HepG2 (cell line): ENCODE measurements at regions not wholly inside any gene's neighbourhood (a gene's known extent, or its start where the extent isn't known, plus 50 kb on each side); places are given as distances from the start of the nearest gene placed in this dataset.

Experiments
- ATAC-seq: fragments of 200-7000 bp; cut with Tn5 transposase; 3 replicates; pipeline ENCODE4 v1.9.1; 2020; ENCODE audit warnings: mild to moderate bottlenecking, moderate library complexity
- BruUV-seq: library from RNA; stranded (reverse); fragments of 400-500 nt; replicated peaks from 2 replicates; lab custom pipeline; 2021; lab: Mats Ljungman, UMichigan
- CTCF ChIA-PET: fragments of 300-600 bp; formaldehyde crosslinking; extraction: SDS; loops from one replicate; lab custom pipeline; 2021; ENCODE audit warnings: low total read pairs, inconsistent platforms, low intra/inter-chr PET ratio; lab: Yijun Ruan, JAX
- POLR2A ChIA-PET: fragments of 350-600 bp; sonication (Branson Sonifier 250); formaldehyde crosslinking; loops from one replicate; lab custom pipeline; 2020; ENCODE audit warnings: antibody characterized with exemption, inconsistent platforms; lab: Yijun Ruan, JAX
- DNase-seq: peaks from one replicate; pipeline ENCODE4 v3.0.0-alpha.2; 2015; ENCODE audit warnings: low spot score
- FAIRE-seq: peaks from 3 replicates; lab custom pipeline; 2011; peaks lifted over from hg19 to GRCh38; lab: Jason Lieb, UNC
- H2AFZ ChIP-seq: one replicate; pipeline ENCODE4 v1.6.1; 2011; ENCODE audit warnings: low read length, inconsistent platforms
- H3K27ac ChIP-seq: fragments of 300-600 bp; 3 replicates; pipeline ENCODE4 v1.8.0; 2011; ENCODE audit warnings: mixed run types, mild to moderate bottlenecking, mixed read lengths, low read length, inconsistent platforms; ENCODE audit not compliant: insufficient read depth; ENCODE audit errors: extremely low read length
- H3K27me3 ChIP-seq, 2 experiments: fragments of 200-600 bp in 1 of 2; 2 replicates in 1 of 2; 3 replicates in 1 of 2; pipeline versions ENCODE4 v1.6.0 to v1.8.0; 2011; ENCODE audit warnings: low read length in 2 of 2, mild to moderate bottlenecking in 2 of 2, moderate library complexity in 2 of 2, inconsistent platforms in 1 of 2; ENCODE audit not compliant: insufficient read depth in 2 of 2, control insufficient read depth in 1 of 2
- H3K36me3 ChIP-seq, 2 experiments: fragments of 200-600 bp in 1 of 2; replicated peaks in 1 of 2; 2 replicates in 1 of 2; 3 replicates in 1 of 2; pipeline versions ENCODE4 v1.5.1 to v1.8.0; 2011; ENCODE audit warnings: low read length in 2 of 2, inconsistent platforms in 1 of 2; ENCODE audit not compliant: insufficient read depth in 2 of 2, control insufficient read depth in 1 of 2
- H3K4me1 ChIP-seq: 2 replicates; pipeline ENCODE4 v1.5.1; 2012; ENCODE audit warnings: low read length, inconsistent platforms; ENCODE audit not compliant: insufficient read depth
- H3K4me2 ChIP-seq: 2 replicates; pipeline ENCODE4 v1.6.0; 2011; ENCODE audit warnings: low read depth, low read length, inconsistent platforms
- H3K4me3 ChIP-seq, 3 experiments: fragments of 200-600 bp in 1 of 3; sonication (generic), shearing (Covaris generic) in 1 of 3; replicated peaks in 1 of 3; 2 replicates each; pipeline ENCODE4 v1.5.1; 2011 to 2016; ENCODE audit warnings: low read length in 3 of 3, inconsistent platforms in 2 of 3, low read depth in 2 of 3, mild to moderate bottlenecking in 2 of 3, control low read depth in 1 of 3, mixed read lengths in 1 of 3; ENCODE audit not compliant: insufficient read depth in 1 of 3
- H3K79me2 ChIP-seq: one replicate; pipeline ENCODE4 v1.6.1; 2011; ENCODE audit warnings: low read length, inconsistent platforms; ENCODE audit not compliant: insufficient read depth
- H3K9ac ChIP-seq: 2 replicates; pipeline ENCODE4 v1.6.0; 2011; ENCODE audit warnings: mild to moderate bottlenecking, low read depth, low read length, inconsistent platforms; ENCODE audit not compliant: insufficient read depth
- H3K9me3 ChIP-seq: 2 replicates; pipeline ENCODE4 v1.5.1; 2012; ENCODE audit warnings: mild to moderate bottlenecking, low read length
- H4K20me1 ChIP-seq: 2 replicates; pipeline ENCODE4 v1.6.0; 2011; ENCODE audit warnings: inconsistent platforms, mild to moderate bottlenecking, low read length, moderate library complexity; ENCODE audit not compliant: insufficient read depth
- AGO2 ChIP-seq: fragments of 200-400 bp; formaldehyde crosslinking; optimal IDR thresholded peaks from 2 replicates; pipeline ENCODE3; 2017; ENCODE audit warnings: mild to moderate bottlenecking, low read depth, low read length, moderate library complexity
- ATF1 ChIP-seq: IDR thresholded peaks from 2 replicates; pipeline ENCODE4 v1.6.1; 2016; ENCODE audit warnings: mild to moderate bottlenecking, control low read depth
- ATF2 ChIP-seq: sonication (generic); formaldehyde crosslinking; IDR thresholded peaks from 2 replicates; pipeline ENCODE4 v1.4.0; 2020; ENCODE audit warnings: missing genetic modification reagents
- CEBPZ ChIP-seq: IDR thresholded peaks from 2 replicates; pipeline ENCODE4 v1.6.1; 2012; ENCODE audit warnings: low read length, improper control_type of control experiment
- CENPX ChIP-seq: sonication (generic); formaldehyde crosslinking; IDR thresholded peaks from 2 replicates; pipeline ENCODE4 v1.9.0; 2021; ENCODE audit warnings: mild to moderate bottlenecking, missing genetic modification reagents, moderate library complexity
- DBP ChIP-seq: sonication (generic); formaldehyde crosslinking; IDR thresholded peaks from 2 replicates; pipeline ENCODE4 v1.4.0; 2020; ENCODE audit warnings: missing genetic modification reagents; ENCODE audit errors: not compliant biosample characterization
- HDAC1 ChIP-seq: sonication (generic); formaldehyde crosslinking; IDR thresholded peaks from 2 replicates; pipeline ENCODE4 v1.5.1; 2020; ENCODE audit warnings: mild to moderate bottlenecking, missing genetic modification reagents
- HOXA7 ChIP-seq: sonication (generic); formaldehyde crosslinking; IDR thresholded peaks from 2 replicates; pipeline ENCODE4 v1.8.1; 2022; ENCODE audit warnings: mild to moderate bottlenecking, missing genetic modification reagents, moderate library complexity
- KLF15 ChIP-seq: sonication (generic); formaldehyde crosslinking; IDR thresholded peaks from 2 replicates; pipeline ENCODE4 v1.8.1; 2023; ENCODE audit warnings: borderline replicate concordance, mild to moderate bottlenecking, inconsistent platforms, missing genetic modification reagents, mixed read lengths
- NFATC3 ChIP-seq: sonication (generic); formaldehyde crosslinking; IDR thresholded peaks from 2 replicates; pipeline ENCODE4 v1.5.1; 2020; ENCODE audit warnings: mild to moderate bottlenecking, missing genetic modification reagents
- POLR2A ChIP-seq, 2 experiments: IDR thresholded peaks; 2 replicates each; pipeline ENCODE4 v1.6.1; 2011; ENCODE audit warnings: low read depth in 2 of 2, low read length in 2 of 2, mild to moderate bottlenecking in 1 of 2, moderate library complexity in 1 of 2; ENCODE audit not compliant: insufficient read depth in 1 of 2
- ZBTB8A ChIP-seq: sonication (generic); formaldehyde crosslinking; IDR thresholded peaks from 2 replicates; pipeline ENCODE4 v1.4.0; 2020; ENCODE audit warnings: mild to moderate bottlenecking, low read depth, missing genetic modification reagents, borderline replicate concordance
- ZFAT ChIP-seq: sonication (generic); formaldehyde crosslinking; conservative IDR thresholded peaks from 2 replicates; pipeline ENCODE4 v1.8.1; 2023; ENCODE audit warnings: missing genetic modification reagents, inconsistent platforms
- ZNF256 ChIP-seq: sonication (generic); formaldehyde crosslinking; conservative IDR thresholded peaks from 2 replicates; pipeline ENCODE4 v1.4.0; 2020; ENCODE audit warnings: missing genetic modification reagents
- WGBS: methylation state at CpG from one replicate; pipeline ENCODE4 v1.1.6; 2017; ENCODE audit warnings: low lambda C conversion rate; 5-methylcytosine and 5-hydroxymethylcytosine counted together
- in situ Hi-C: cut with HindIII; loops from 2 replicates; pipeline ENCODE4 v1.10.0; 2017; ENCODE audit warnings: low pct_unique_long_range_greater_than_20kb; ENCODE audit not compliant: extremely low pct_ligation_motif_present
- intact Hi-C: fragments of 100-400 bp; cut with micrococcal nuclease; formaldehyde crosslinking; loops from one replicate; pipeline ENCODE4 v1.10.0; 2022; ENCODE audit not compliant: unreplicated experiment
- TF ChIP-seq, protein P1 (sequence below): sonication (generic); formaldehyde crosslinking; IDR thresholded peaks from 2 replicates; pipeline ENCODE4 v1.4.0; 2020; ENCODE audit warnings: mild to moderate bottlenecking, missing genetic modification reagents, borderline replicate concordance

DNA sequence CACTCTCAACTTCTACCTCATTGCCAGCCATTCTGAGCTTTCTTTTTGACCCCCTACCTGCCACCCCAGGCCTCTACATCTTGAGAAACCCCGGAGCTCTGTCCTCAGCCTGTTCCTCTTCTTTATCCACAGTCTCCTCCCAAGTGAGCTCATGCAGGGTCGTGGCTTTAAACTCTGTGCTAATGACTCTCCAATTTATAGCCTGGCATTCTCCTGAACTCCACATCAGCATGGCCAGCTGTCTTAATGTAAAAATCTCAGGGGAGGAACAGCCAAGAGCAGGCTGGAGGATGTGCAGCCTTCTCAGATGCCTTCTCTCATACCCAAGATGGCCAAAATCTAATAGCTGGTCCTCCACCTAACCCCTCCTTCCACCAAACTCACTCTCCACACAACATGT lies 84.2 kb downstream of the CCDC185 start (continued):
- TF ChIP-seq, protein P1, sequence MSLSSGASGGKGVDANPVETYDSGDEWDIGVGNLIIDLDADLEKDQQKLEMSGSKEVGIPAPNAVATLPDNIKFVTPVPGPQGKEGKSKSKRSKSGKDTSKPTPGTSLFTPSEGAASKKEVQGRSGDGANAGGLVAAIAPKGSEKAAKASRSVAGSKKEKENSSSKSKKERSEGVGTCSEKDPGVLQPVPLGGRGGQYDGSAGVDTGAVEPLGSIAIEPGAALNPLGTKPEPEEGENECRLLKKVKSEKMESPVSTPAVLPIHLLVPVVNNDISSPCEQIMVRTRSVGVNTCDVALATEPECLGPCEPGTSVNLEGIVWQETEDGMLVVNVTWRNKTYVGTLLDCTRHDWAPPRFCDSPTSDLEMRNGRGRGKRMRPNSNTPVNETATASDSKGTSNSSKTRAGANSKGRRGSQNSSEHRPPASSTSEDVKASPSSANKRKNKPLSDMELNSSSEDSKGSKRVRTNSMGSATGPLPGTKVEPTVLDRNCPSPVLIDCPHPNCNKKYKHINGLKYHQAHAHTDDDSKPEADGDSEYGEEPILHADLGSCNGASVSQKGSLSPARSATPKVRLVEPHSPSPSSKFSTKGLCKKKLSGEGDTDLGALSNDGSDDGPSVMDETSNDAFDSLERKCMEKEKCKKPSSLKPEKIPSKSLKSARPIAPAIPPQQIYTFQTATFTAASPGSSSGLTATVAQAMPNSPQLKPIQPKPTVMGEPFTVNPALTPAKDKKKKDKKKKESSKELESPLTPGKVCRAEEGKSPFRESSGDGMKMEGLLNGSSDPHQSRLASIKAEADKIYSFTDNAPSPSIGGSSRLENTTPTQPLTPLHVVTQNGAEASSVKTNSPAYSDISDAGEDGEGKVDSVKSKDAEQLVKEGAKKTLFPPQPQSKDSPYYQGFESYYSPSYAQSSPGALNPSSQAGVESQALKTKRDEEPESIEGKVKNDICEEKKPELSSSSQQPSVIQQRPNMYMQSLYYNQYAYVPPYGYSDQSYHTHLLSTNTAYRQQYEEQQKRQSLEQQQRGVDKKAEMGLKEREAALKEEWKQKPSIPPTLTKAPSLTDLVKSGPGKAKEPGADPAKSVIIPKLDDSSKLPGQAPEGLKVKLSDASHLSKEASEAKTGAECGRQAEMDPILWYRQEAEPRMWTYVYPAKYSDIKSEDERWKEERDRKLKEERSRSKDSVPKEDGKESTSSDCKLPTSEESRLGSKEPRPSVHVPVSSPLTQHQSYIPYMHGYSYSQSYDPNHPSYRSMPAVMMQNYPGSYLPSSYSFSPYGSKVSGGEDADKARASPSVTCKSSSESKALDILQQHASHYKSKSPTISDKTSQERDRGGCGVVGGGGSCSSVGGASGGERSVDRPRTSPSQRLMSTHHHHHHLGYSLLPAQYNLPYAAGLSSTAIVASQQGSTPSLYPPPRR (CRISPR knock-in tag): no peak
- TF ChIP-seq DBP: no peak
- TF ChIP-seq ZFAT (CRISPR knock-in tag): no peak
- TF ChIP-seq CENPX (CRISPR knock-in tag): no peak
- TF ChIP-seq KLF15 (CRISPR knock-in tag): no peak

DNA sequence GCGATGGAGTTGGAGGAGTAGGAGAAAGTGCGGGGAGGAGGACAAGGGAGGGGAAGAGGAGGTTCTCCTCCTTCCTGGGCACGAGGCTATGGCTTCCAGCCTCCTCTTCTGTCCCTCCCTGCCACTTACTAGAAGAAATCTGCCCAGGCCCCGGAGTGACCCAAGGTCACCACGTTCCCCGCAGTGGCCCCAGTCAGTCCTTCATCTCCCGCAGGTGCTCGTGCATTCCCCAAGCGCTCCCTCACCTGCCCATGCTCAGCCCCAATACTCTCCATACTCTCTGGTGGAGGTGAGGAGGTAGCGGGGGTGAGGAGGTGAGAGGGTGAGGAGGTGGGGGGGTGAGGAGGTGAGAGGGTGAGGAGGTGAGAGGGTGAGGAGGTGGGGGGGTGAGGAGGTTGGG lies 85.4 kb downstream of the CCDC185 start:
- 27% methylated on average over 10 of the region's 10 CpGs for WGBS
- Histone ChIP-seq H3K36me3 (no peaks in the 10 kb centered on the region), H3K4me1 (no peaks in the 10 kb centered on the region), H3K9ac (no peak overlapping the region), H3K27ac (no peak overlapping the region), H3K79me2 (no peaks in the 10 kb centered on the region), H3K4me2 (no peak overlapping the region), H3K9me3 (no peaks in the 10 kb centered on the region), H2AFZ (no peak overlapping the region), H3K27me3 (peaks cover 3 to 16% of the 10 kb centered on the region in 2 experiments; a peak in 2 of 5 replicates), H3K4me3 (no peak overlapping the region), H4K20me1 (no peaks in the 10 kb centered on the region)
- ChIA-PET POLR2A (no interaction called here), CTCF (no interaction called here)
- no TSS peak for BruUV-seq
- ATAC-seq: no peak
- intact Hi-C loops (no loop called here), in situ Hi-C loops (no loop called here)
- FAIRE-seq: no peak
- DNase-seq: no peak
- no peak for TF ChIP-seq CEBPZ
- no peak for TF ChIP-seq NFATC3
- no peak for TF ChIP-seq ATF1 (CRISPR knock-in tag)
- TF ChIP-seq ZBTB8A (CRISPR knock-in tag): no peak
- no peak for TF ChIP-seq ZNF256 (CRISPR knock-in tag)
- TF ChIP-seq HDAC1 (CRISPR knock-in tag): no peak
- no peak for TF ChIP-seq AGO2
- no peak for TF ChIP-seq HOXA7
- TF ChIP-seq ATF2 (CRISPR knock-in tag): no peak
- TF ChIP-seq POLR2A (IDR thresholded peaks at IDR 0.05; ENCODE audit: insufficient read depth in 1 of 2, low read depth in 2 of 2, low read length in 2 of 2): no peak
